HepG2 (cell line): ENCODE measurements at regions not wholly inside any gene's neighbourhood (a gene's known extent, or its start where the extent isn't known, plus 50 kb on each side); places are given as distances from the start of the nearest gene placed in this dataset.

Experiments
- ATAC-seq: fragments of 200-7000 bp; cut with Tn5 transposase; 3 replicates; pipeline ENCODE4 v1.9.1; 2020; ENCODE audit warnings: mild to moderate bottlenecking, moderate library complexity
- BruUV-seq: library from RNA; stranded (reverse); fragments of 400-500 nt; replicated peaks from 2 replicates; lab custom pipeline; 2021; lab: Mats Ljungman, UMichigan
- CTCF ChIA-PET: fragments of 300-600 bp; formaldehyde crosslinking; extraction: SDS; loops from one replicate; lab custom pipeline; 2021; ENCODE audit warnings: low total read pairs, inconsistent platforms, low intra/inter-chr PET ratio; lab: Yijun Ruan, JAX
- POLR2A ChIA-PET: fragments of 350-600 bp; sonication (Branson Sonifier 250); formaldehyde crosslinking; loops from one replicate; lab custom pipeline; 2020; ENCODE audit warnings: antibody characterized with exemption, inconsistent platforms; lab: Yijun Ruan, JAX
- DNase-seq: peaks from one replicate; pipeline ENCODE4 v3.0.0-alpha.2; 2015; ENCODE audit warnings: low spot score
- FAIRE-seq: peaks from 3 replicates; lab custom pipeline; 2011; peaks lifted over from hg19 to GRCh38; lab: Jason Lieb, UNC
- H2AFZ ChIP-seq: one replicate; pipeline ENCODE4 v1.6.1; 2011; ENCODE audit warnings: low read length, inconsistent platforms
- H3K27ac ChIP-seq: fragments of 300-600 bp; 3 replicates; pipeline ENCODE4 v1.8.0; 2011; ENCODE audit warnings: mixed run types, mild to moderate bottlenecking, mixed read lengths, low read length, inconsistent platforms; ENCODE audit not compliant: insufficient read depth; ENCODE audit errors: extremely low read length
- H3K27me3 ChIP-seq, 2 experiments: fragments of 200-600 bp in 1 of 2; 2 replicates in 1 of 2; 3 replicates in 1 of 2; pipeline versions ENCODE4 v1.6.0 to v1.8.0; 2011; ENCODE audit warnings: low read length in 2 of 2, mild to moderate bottlenecking in 2 of 2, moderate library complexity in 2 of 2, inconsistent platforms in 1 of 2; ENCODE audit not compliant: insufficient read depth in 2 of 2, control insufficient read depth in 1 of 2
- H3K36me3 ChIP-seq, 2 experiments: fragments of 200-600 bp in 1 of 2; replicated peaks in 1 of 2; 2 replicates in 1 of 2; 3 replicates in 1 of 2; pipeline versions ENCODE4 v1.5.1 to v1.8.0; 2011; ENCODE audit warnings: low read length in 2 of 2, inconsistent platforms in 1 of 2; ENCODE audit not compliant: insufficient read depth in 2 of 2, control insufficient read depth in 1 of 2
- H3K4me1 ChIP-seq: 2 replicates; pipeline ENCODE4 v1.5.1; 2012; ENCODE audit warnings: low read length, inconsistent platforms; ENCODE audit not compliant: insufficient read depth
- H3K4me2 ChIP-seq: 2 replicates; pipeline ENCODE4 v1.6.0; 2011; ENCODE audit warnings: low read depth, low read length, inconsistent platforms
- H3K4me3 ChIP-seq, 3 experiments: fragments of 200-600 bp in 1 of 3; sonication (generic), shearing (Covaris generic) in 1 of 3; replicated peaks in 1 of 3; 2 replicates each; pipeline ENCODE4 v1.5.1; 2011 to 2016; ENCODE audit warnings: low read length in 3 of 3, inconsistent platforms in 2 of 3, low read depth in 2 of 3, mild to moderate bottlenecking in 2 of 3, control low read depth in 1 of 3, mixed read lengths in 1 of 3; ENCODE audit not compliant: insufficient read depth in 1 of 3
- H3K79me2 ChIP-seq: one replicate; pipeline ENCODE4 v1.6.1; 2011; ENCODE audit warnings: low read length, inconsistent platforms; ENCODE audit not compliant: insufficient read depth
- H3K9ac ChIP-seq: 2 replicates; pipeline ENCODE4 v1.6.0; 2011; ENCODE audit warnings: mild to moderate bottlenecking, low read depth, low read length, inconsistent platforms; ENCODE audit not compliant: insufficient read depth
- H3K9me3 ChIP-seq: 2 replicates; pipeline ENCODE4 v1.5.1; 2012; ENCODE audit warnings: mild to moderate bottlenecking, low read length
- H4K20me1 ChIP-seq: 2 replicates; pipeline ENCODE4 v1.6.0; 2011; ENCODE audit warnings: inconsistent platforms, mild to moderate bottlenecking, low read length, moderate library complexity; ENCODE audit not compliant: insufficient read depth
- BATF2 ChIP-seq: sonication (generic); formaldehyde crosslinking; IDR thresholded peaks from 2 replicates; pipeline ENCODE4 v1.8.0; 2022; ENCODE audit warnings: mild to moderate bottlenecking, missing genetic modification reagents, moderate library complexity
- ETV5 ChIP-seq: IDR thresholded peaks from 2 replicates; pipeline ENCODE4 v1.6.1; 2018; ENCODE audit warnings: missing biosample characterization, missing genetic modification reagents, inconsistent platforms, borderline replicate concordance
- HHEX ChIP-seq: IDR thresholded peaks from 2 replicates; pipeline ENCODE4 v1.6.1; 2016; ENCODE audit warnings: control low read depth
- HNF4G ChIP-seq, 2 experiments: sonication (generic) in 1 of 2; formaldehyde crosslinking in 1 of 2; IDR thresholded peaks; 2 replicates each; pipeline versions ENCODE4 v1.4.0 to v1.6.1; 2011 to 2020; ENCODE audit warnings: borderline replicate concordance in 2 of 2, low read depth in 2 of 2, mild to moderate bottlenecking in 2 of 2, low read length in 1 of 2, missing genetic modification reagents in 1 of 2, moderate library complexity in 1 of 2
- HNRNPK ChIP-seq: fragments of 200-400 bp; formaldehyde crosslinking; IDR thresholded peaks from 2 replicates; pipeline ENCODE4 v1.6.1; 2018; ENCODE audit warnings: low read length, low read depth, moderate library complexity, mild to moderate bottlenecking; ENCODE audit not compliant: poor library complexity, severe bottlenecking
- HNRNPL ChIP-seq: fragments of 200-400 bp; formaldehyde crosslinking; IDR thresholded peaks from 2 replicates; pipeline ENCODE4 v1.6.1; 2017; ENCODE audit warnings: mild to moderate bottlenecking, low read depth, low read length
- NR1H2 ChIP-seq: sonication (generic); formaldehyde crosslinking; IDR thresholded peaks from 2 replicates; pipeline ENCODE4 v1.8.1; 2022; ENCODE audit warnings: low read depth, missing genetic modification reagents, borderline replicate concordance
- SMC3 ChIP-seq: IDR thresholded peaks from 2 replicates; pipeline ENCODE4 v1.6.1; 2011; ENCODE audit warnings: low read length, improper control_type of control experiment
- SOX6 ChIP-seq, 2 experiments: fragments of 450-650 bp in 1 of 2; sonication (generic) in 1 of 2; formaldehyde crosslinking in 1 of 2; IDR thresholded peaks; 2 replicates each; pipeline versions ENCODE4 v1.4.0 to v1.6.1; 2017 to 2020; ENCODE audit warnings: antibody characterized with exemption in 1 of 2, mild to moderate bottlenecking in 1 of 2, missing genetic modification reagents in 1 of 2
- TCF12 ChIP-seq, 2 experiments: fragments of 450-650 bp in 1 of 2; sonication (generic) in 1 of 2; formaldehyde crosslinking in 1 of 2; IDR thresholded peaks; 2 replicates each; pipeline versions ENCODE4 v1.6.1 to v1.8.0; 2017 to 2022; ENCODE audit warnings: antibody characterized with exemption in 1 of 2, mild to moderate bottlenecking in 1 of 2, missing genetic modification reagents in 1 of 2, moderate library complexity in 1 of 2
- THYN1 ChIP-seq: sonication (generic); formaldehyde crosslinking; IDR thresholded peaks from 2 replicates; pipeline ENCODE4 v1.8.1; 2023; ENCODE audit warnings: low read depth, mild to moderate bottlenecking, moderate library complexity, missing genetic modification reagents, borderline replicate concordance
- ZBTB20 ChIP-seq: sonication (generic); formaldehyde crosslinking; IDR thresholded peaks from 2 replicates; pipeline ENCODE4 v1.8.1; 2023; ENCODE audit warnings: missing genetic modification reagents, low read depth, mild to moderate bottlenecking, borderline replicate concordance
- ZBTB44 ChIP-seq: sonication (generic); formaldehyde crosslinking; IDR thresholded peaks from 2 replicates; pipeline ENCODE4 v1.4.0; 2020; ENCODE audit warnings: missing genetic modification reagents
- ZNF20 ChIP-seq: sonication (generic); formaldehyde crosslinking; IDR thresholded peaks from 2 replicates; pipeline ENCODE4 v1.4.0; 2020; ENCODE audit warnings: mild to moderate bottlenecking, moderate library complexity, missing genetic modification reagents
- ZNF253 ChIP-seq: sonication (generic); formaldehyde crosslinking; IDR thresholded peaks from 2 replicates; pipeline ENCODE4 v1.8.0; 2022; ENCODE audit warnings: mild to moderate bottlenecking, missing genetic modification reagents, borderline replicate concordance
- ZNF530 ChIP-seq: sonication (generic); formaldehyde crosslinking; IDR thresholded peaks from 2 replicates; pipeline ENCODE4 v1.5.0; 2020; ENCODE audit warnings: low read depth, mild to moderate bottlenecking, missing genetic modification reagents
- ZNF841 ChIP-seq: sonication (generic); formaldehyde crosslinking; IDR thresholded peaks from 2 replicates; pipeline ENCODE4 v1.8.1; 2023; ENCODE audit warnings: missing genetic modification reagents, borderline replicate concordance
- WGBS: methylation state at CpG from one replicate; pipeline ENCODE4 v1.1.6; 2017; ENCODE audit warnings: low lambda C conversion rate; 5-methylcytosine and 5-hydroxymethylcytosine counted together
- in situ Hi-C: cut with HindIII; loops from 2 replicates; pipeline ENCODE4 v1.10.0; 2017; ENCODE audit warnings: low pct_unique_long_range_greater_than_20kb; ENCODE audit not compliant: extremely low pct_ligation_motif_present
- intact Hi-C: fragments of 100-400 bp; cut with micrococcal nuclease; formaldehyde crosslinking; loops from one replicate; pipeline ENCODE4 v1.10.0; 2022; ENCODE audit not compliant: unreplicated experiment
- TF ChIP-seq, protein P1 (sequence below): IDR thresholded peaks from 2 replicates; pipeline ENCODE4 v1.6.1; 2016; ENCODE audit warnings: control low read depth

DNA sequence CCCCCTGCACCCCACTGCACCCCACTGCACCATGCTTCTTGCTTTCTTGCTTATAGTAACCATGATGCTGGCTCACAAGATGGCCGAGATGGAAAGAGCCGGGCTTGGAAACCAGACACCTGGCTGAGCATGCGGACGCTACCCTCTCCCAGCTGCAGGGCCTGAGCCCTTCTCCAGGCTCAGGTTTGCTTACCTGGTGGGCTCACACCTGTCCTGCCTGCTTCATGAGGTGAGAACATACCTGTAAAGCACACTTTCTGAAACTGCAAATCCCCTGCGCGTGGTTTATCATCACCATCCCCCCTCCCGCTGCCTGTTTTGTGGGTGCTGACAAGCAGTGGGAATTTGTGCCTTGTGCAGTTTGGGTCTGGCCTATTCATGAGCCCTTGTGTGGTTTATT, 302.7 kb downstream of the GLRX3 start:
- in situ Hi-C loops (no loop called here), intact Hi-C loops (no loop called here)
- ATAC-seq (no peak), FAIRE-seq (no peak), DNase-seq (no peak)
- ChIA-PET CTCF (no interaction called here), POLR2A (no interaction called here)
- Histone ChIP-seq H3K27me3 (no peaks in the 10 kb centered on the region; a peak in 1 of 5 replicates), H3K4me3 (no peak overlapping the region), H3K4me1 (no peaks in the 10 kb centered on the region), H3K27ac (no peak overlapping the region), H3K79me2 (no peaks in the 10 kb centered on the region), H3K36me3 (no peaks in the 10 kb centered on the region), H3K9me3 (0 out of 2 replicates have a peak, but pooled peaks cover 4% of the 10 kb centered on the region), H4K20me1 (no peaks in the 10 kb centered on the region), H2AFZ (no peak overlapping the region), H3K4me2 (no peak overlapping the region), H3K9ac (no peak overlapping the region)
- 64% methylated on average over 5 of the region's 7 CpGs for WGBS
- BruUV-seq: no TSS peak
- TF ChIP-seq ZNF253 (CRISPR knock-in tag) (no peak), ZNF841 (CRISPR knock-in tag) (no peak), ZNF20 (CRISPR knock-in tag) (no peak), ETV5 (CRISPR knock-in tag) (no peak), HNRNPK (no peak), SMC3 (no peak), HNF4G (IDR thresholded peaks at IDR 0.05; ENCODE audit: borderline replicate concordance, low read depth, low read length) (no peak), HNF4G (CRISPR knock-in tag; IDR thresholded peaks at IDR 0.05; ENCODE audit: borderline replicate concordance, low read depth) (no peak), ZBTB20 (CRISPR knock-in tag) (no peak), SOX6 (IDR thresholded peaks at IDR 0.05) (no peak), SOX6 (CRISPR knock-in tag; IDR thresholded peaks at IDR 0.05) (no peak), THYN1 (CRISPR knock-in tag) (no peak), HHEX (CRISPR knock-in tag) (no peak), NR1H2 (no peak), HNRNPL (no peak), ZNF530 (no peak), BATF2 (CRISPR knock-in tag) (no peak), TCF12 (IDR thresholded peaks at IDR 0.05) (no peak), TCF12 (CRISPR knock-in tag; IDR thresholded peaks at IDR 0.05) (no peak), ZBTB44 (CRISPR knock-in tag) (no peak)
- TF ChIP-seq, protein P1, sequence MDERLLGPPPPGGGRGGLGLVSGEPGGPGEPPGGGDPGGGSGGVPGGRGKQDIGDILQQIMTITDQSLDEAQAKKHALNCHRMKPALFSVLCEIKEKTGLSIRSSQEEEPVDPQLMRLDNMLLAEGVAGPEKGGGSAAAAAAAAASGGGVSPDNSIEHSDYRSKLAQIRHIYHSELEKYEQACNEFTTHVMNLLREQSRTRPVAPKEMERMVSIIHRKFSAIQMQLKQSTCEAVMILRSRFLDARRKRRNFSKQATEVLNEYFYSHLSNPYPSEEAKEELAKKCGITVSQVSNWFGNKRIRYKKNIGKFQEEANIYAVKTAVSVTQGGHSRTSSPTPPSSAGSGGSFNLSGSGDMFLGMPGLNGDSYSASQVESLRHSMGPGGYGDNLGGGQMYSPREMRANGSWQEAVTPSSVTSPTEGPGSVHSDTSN (CRISPR knock-in tag): no peak
